ENCODE measurements at regions not wholly inside any gene's neighbourhood (a gene's known extent, or its start where the extent isn't known, plus 50 kb on each side); places are given as distances from the start of the nearest gene placed in this dataset.

DNA sequence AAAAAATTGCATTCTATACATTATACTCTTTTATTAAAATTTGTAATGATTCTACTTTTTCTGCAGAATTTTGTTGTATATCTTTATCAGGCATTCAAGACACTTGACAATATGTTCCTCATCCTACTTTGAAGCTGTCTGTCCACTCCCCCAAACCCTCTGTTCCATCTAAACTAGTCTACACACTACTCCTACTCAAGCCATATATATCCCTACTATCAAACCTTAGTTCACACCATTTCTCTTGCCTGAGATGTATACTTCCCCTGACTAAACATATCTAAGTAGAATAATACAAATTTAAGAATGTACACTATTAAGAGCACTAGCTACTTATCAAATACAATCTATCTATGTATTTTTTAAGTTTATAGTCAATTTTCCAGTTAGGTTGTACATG lies 107.1 kb upstream of the FTMT start:
- Histone ChIP-seq H3K4me1 (ENCODE audit: control insufficient read depth, low read length) (no peaks in the 10 kb centered on the region), H3K27me3 (ENCODE audit: control insufficient read depth, low read length) (no peaks in the 10 kb centered on the region), H3F3A (ENCODE audit: control insufficient read depth, insufficient read depth) (no peaks in the 10 kb centered on the region), H3K9me3 (ENCODE audit: control insufficient read depth, insufficient read depth, low read length) (no peaks in the 10 kb centered on the region), H3K4me3 (ENCODE audit: low read length) (no peak overlapping the region), H3K4me2 (ENCODE audit: low read length) (no peak overlapping the region), H4K20me1 (ENCODE audit: control insufficient read depth, insufficient read depth, low read depth, low read length) (no peaks in the 10 kb centered on the region), H3K27ac (ENCODE audit: low read depth, low read length) (no peak overlapping the region), H3K9me2 (replicated peaks; ENCODE audit: control insufficient read depth, low read length) (no peaks in the 10 kb centered on the region), H3K79me2 (ENCODE audit: control insufficient read depth, low read length) (no peaks in the 10 kb centered on the region), H3K36me3 (ENCODE audit: control insufficient read depth, low read length) (no peaks in the 10 kb centered on the region)
- TF ChIP-seq, protein P1, sequence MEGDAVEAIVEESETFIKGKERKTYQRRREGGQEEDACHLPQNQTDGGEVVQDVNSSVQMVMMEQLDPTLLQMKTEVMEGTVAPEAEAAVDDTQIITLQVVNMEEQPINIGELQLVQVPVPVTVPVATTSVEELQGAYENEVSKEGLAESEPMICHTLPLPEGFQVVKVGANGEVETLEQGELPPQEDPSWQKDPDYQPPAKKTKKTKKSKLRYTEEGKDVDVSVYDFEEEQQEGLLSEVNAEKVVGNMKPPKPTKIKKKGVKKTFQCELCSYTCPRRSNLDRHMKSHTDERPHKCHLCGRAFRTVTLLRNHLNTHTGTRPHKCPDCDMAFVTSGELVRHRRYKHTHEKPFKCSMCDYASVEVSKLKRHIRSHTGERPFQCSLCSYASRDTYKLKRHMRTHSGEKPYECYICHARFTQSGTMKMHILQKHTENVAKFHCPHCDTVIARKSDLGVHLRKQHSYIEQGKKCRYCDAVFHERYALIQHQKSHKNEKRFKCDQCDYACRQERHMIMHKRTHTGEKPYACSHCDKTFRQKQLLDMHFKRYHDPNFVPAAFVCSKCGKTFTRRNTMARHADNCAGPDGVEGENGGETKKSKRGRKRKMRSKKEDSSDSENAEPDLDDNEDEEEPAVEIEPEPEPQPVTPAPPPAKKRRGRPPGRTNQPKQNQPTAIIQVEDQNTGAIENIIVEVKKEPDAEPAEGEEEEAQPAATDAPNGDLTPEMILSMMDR (IDR thresholded peaks at IDR 0.05; ENCODE audit: low read depth, low read length, poor library complexity, severe bottlenecking): no peak
- no peak for TF ChIP-seq EZH2phosphoT487 (IDR thresholded peaks at IDR 0.05; ENCODE audit: borderline replicate concordance, low read length)

DNA sequence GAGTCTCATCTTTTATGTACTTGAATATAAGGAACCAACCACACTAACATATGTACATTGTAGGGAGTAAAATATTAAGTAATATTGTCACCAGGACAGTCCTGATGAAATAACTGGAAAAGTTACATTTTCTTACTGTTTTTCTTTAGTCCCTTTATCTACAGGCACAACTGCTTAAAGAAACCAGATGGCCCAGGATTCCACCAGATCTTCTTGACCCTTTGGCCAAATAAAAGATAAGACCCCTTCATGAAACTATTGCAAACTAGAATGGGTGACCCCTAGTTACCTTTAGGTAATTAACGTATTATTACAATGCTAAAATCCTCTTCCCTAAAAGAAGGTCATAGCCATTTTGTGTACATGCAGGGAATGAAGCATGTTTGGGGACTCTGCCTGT lies 106.3 kb upstream of the FTMT start:
- no peaks in the 10 kb centered on the region for H3K79me2 ChIP-seq (ENCODE audit: control insufficient read depth, low read length)
- no peaks in the 10 kb centered on the region for H3K9me2 ChIP-seq (replicated peaks; ENCODE audit: control insufficient read depth, low read length)
- no peaks in the 10 kb centered on the region for H3K4me1 ChIP-seq (ENCODE audit: control insufficient read depth, low read length)

DNA sequence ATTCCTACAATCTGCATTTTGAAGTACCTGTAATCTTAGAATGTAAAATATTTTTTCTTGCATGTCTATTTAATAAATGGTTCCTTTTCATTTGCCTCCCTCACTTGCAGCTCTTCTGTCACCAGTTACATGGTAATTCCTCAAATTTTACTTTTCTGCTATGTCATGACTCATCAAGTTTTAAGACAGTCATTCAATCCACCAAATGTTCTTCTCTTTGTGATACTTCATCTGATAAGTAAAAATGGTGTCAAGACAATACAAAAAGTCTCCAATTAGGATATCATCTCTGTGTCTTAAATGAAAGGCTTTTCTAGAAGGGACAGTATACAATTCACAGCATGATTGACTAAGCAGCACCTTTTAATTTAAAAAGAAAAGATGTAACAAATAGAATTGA lies 104.9 kb upstream of the FTMT start:
- no peak overlapping the region for H3K4me2 ChIP-seq (ENCODE audit: low read length)
- H3K36me3 ChIP-seq (ENCODE audit: control insufficient read depth, low read length): no peaks in the 10 kb centered on the region
- no peaks in the 10 kb centered on the region for H3F3A ChIP-seq (ENCODE audit: control insufficient read depth, insufficient read depth)
- no peaks in the 10 kb centered on the region for H4K20me1 ChIP-seq (ENCODE audit: control insufficient read depth, insufficient read depth, low read depth, low read length)
- no peak for TF ChIP-seq EZH2phosphoT487 (IDR thresholded peaks at IDR 0.05; ENCODE audit: borderline replicate concordance, low read length)
- TF ChIP-seq, protein P1 (IDR thresholded peaks at IDR 0.05; ENCODE audit: low read depth, low read length, poor library complexity, severe bottlenecking): no peak
- H3K79me2 ChIP-seq (ENCODE audit: control insufficient read depth, low read length): no peaks in the 10 kb centered on the region
- no peak overlapping the region for H3K27ac ChIP-seq (ENCODE audit: low read depth, low read length)
- H3K27me3 ChIP-seq (ENCODE audit: control insufficient read depth, low read length): no peaks in the 10 kb centered on the region
- no peaks in the 10 kb centered on the region for H3K4me1 ChIP-seq (ENCODE audit: control insufficient read depth, low read length)
- no peaks in the 10 kb centered on the region for H3K9me3 ChIP-seq (ENCODE audit: control insufficient read depth, insufficient read depth, low read length)
- no peak overlapping the region for H3K4me3 ChIP-seq (ENCODE audit: low read length)
- H3K9me2 ChIP-seq (replicated peaks; ENCODE audit: control insufficient read depth, low read length): no peaks in the 10 kb centered on the region

More for the DNA sequence above, 106.3 kb upstream of the FTMT start:
- Histone ChIP-seq H3F3A (ENCODE audit: control insufficient read depth, insufficient read depth) (no peaks in the 10 kb centered on the region), H3K4me2 (ENCODE audit: low read length) (no peak overlapping the region), H3K4me3 (ENCODE audit: low read length) (no peak overlapping the region), H3K36me3 (ENCODE audit: control insufficient read depth, low read length) (no peaks in the 10 kb centered on the region), H3K9me3 (ENCODE audit: control insufficient read depth, insufficient read depth, low read length) (no peaks in the 10 kb centered on the region), H4K20me1 (ENCODE audit: control insufficient read depth, insufficient read depth, low read depth, low read length) (no peaks in the 10 kb centered on the region), H3K27me3 (ENCODE audit: control insufficient read depth, low read length) (no peaks in the 10 kb centered on the region), H3K27ac (ENCODE audit: low read depth, low read length) (no peak overlapping the region)
- TF ChIP-seq, protein P1 (IDR thresholded peaks at IDR 0.05; ENCODE audit: low read depth, low read length, poor library complexity, severe bottlenecking): no peak
- no peak for TF ChIP-seq EZH2phosphoT487 (IDR thresholded peaks at IDR 0.05; ENCODE audit: borderline replicate concordance, low read length)

DNA sequence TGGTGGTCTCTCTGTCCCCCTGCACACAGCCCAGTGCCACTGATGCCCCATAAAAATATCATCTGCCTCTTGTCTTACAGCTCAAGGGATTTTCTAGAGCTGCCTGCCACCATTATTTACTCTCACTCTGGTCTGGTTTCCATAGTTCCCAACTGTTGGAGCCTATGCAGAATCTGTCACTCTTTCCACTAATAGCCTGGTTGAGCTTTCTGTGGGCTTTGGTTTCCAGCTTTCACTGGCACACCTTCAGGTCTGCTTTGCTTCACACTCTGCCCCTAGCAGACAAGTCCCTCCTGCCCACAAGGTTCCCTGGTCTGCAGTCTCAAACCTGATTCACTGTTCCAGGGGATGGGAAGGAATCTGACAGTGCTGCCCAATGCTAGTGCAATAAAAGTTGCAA lies 103.0 kb upstream of the FTMT start:
- Histone ChIP-seq H4K20me1 (ENCODE audit: control insufficient read depth, insufficient read depth, low read depth, low read length) (no peaks in the 10 kb centered on the region), H3F3A (ENCODE audit: control insufficient read depth, insufficient read depth) (no peaks in the 10 kb centered on the region), H3K4me2 (ENCODE audit: low read length) (no peak overlapping the region), H3K79me2 (ENCODE audit: control insufficient read depth, low read length) (no peaks in the 10 kb centered on the region), H3K36me3 (ENCODE audit: control insufficient read depth, low read length) (no peaks in the 10 kb centered on the region), H3K9me2 (replicated peaks; ENCODE audit: control insufficient read depth, low read length) (no peaks in the 10 kb centered on the region), H3K4me1 (ENCODE audit: control insufficient read depth, low read length) (no peaks in the 10 kb centered on the region), H3K27me3 (ENCODE audit: control insufficient read depth, low read length) (no peaks in the 10 kb centered on the region), H3K4me3 (ENCODE audit: low read length) (no peak overlapping the region), H3K27ac (ENCODE audit: low read depth, low read length) (no peak overlapping the region), H3K9me3 (ENCODE audit: control insufficient read depth, insufficient read depth, low read length) (no peaks in the 10 kb centered on the region)
- no peak for TF ChIP-seq EZH2phosphoT487 (IDR thresholded peaks at IDR 0.05; ENCODE audit: borderline replicate concordance, low read length)
- TF ChIP-seq, protein P1 (IDR thresholded peaks at IDR 0.05; ENCODE audit: low read depth, low read length, poor library complexity, severe bottlenecking): no peak
